Keratinocyte (primary cell): ENCODE measurements at regions not wholly inside any gene's neighbourhood (a gene's known extent, or its start where the extent isn't known, plus 50 kb on each side); places are given as distances from the start of the nearest gene placed in this dataset.

ENCODE experiments used
- DNase-seq: peaks from one replicate; pipeline ENCODE4 v3.0.0-alpha.2; 2011; ENCODE audit warnings: low read depth, missing footprints, low spot score
- FAIRE-seq: peaks from 2 replicates; lab custom pipeline; 2011; peaks lifted over from hg19 to GRCh38; lab: Jason Lieb, UNC
- H2AFZ ChIP-seq: 2 replicates; pipeline ENCODE4 v1.6.0; 2012; ENCODE audit warnings: low read length, control low read depth, inconsistent platforms; ENCODE audit not compliant: control insufficient read depth
- H3K27ac ChIP-seq: 2 replicates; pipeline ENCODE4 v1.5.1; 2011; ENCODE audit warnings: low read length; ENCODE audit not compliant: control insufficient read depth, insufficient read depth
- H3K27me3 ChIP-seq: 3 replicates; pipeline ENCODE4 v1.6.0; 2011; ENCODE audit warnings: low read length; ENCODE audit not compliant: control insufficient read depth, insufficient read depth; ENCODE audit errors: extremely low read depth
- H3K36me3 ChIP-seq, 2 experiments: 2 replicates in 1 of 2; 3 replicates in 1 of 2; pipeline ENCODE4 v1.5.1; 2011; ENCODE audit warnings: low read length in 2 of 2, mild to moderate bottlenecking in 1 of 2; ENCODE audit not compliant: control insufficient read depth in 2 of 2, insufficient read depth in 2 of 2; ENCODE audit errors: extremely low read depth in 1 of 2
- H3K4me1 ChIP-seq: 3 replicates; pipeline ENCODE4 v1.5.1; 2011; ENCODE audit warnings: low read length; ENCODE audit not compliant: control insufficient read depth, insufficient read depth; ENCODE audit errors: extremely low read depth
- H3K4me2 ChIP-seq: 3 replicates; pipeline ENCODE4 v1.6.0; 2011; ENCODE audit warnings: low read depth, low read length; ENCODE audit not compliant: control insufficient read depth, insufficient read depth; ENCODE audit errors: extremely low read depth
- H3K4me3 ChIP-seq, 3 experiments: fragments of 200-600 bp in 1 of 3; sonication (generic) in 1 of 3; 2 replicates in 2 of 3; 3 replicates in 1 of 3; pipeline ENCODE4 v1.5.1; 2011 to 2016; ENCODE audit warnings: low read length in 3 of 3, mild to moderate bottlenecking in 3 of 3, control low read depth in 2 of 3, inconsistent platforms in 1 of 3, low read depth in 1 of 3, mixed read lengths in 1 of 3, mixed run types in 1 of 3, moderate library complexity in 1 of 3; ENCODE audit not compliant: control insufficient read depth in 2 of 3, insufficient read depth in 2 of 3; ENCODE audit errors: extremely low read depth in 1 of 3
- H3K79me2 ChIP-seq: 2 replicates; pipeline ENCODE4 v1.6.0; 2012; ENCODE audit warnings: low read length; ENCODE audit not compliant: control insufficient read depth, insufficient read depth
- H3K9ac ChIP-seq: 3 replicates; pipeline ENCODE4 v1.6.0; 2011; ENCODE audit warnings: low read length; ENCODE audit not compliant: control insufficient read depth, insufficient read depth; ENCODE audit errors: extremely low read depth
- H3K9me1 ChIP-seq: 3 replicates; pipeline ENCODE4 v1.6.0; 2011; ENCODE audit warnings: low read length; ENCODE audit not compliant: control insufficient read depth, insufficient read depth; ENCODE audit errors: extremely low read depth
- H3K9me3 ChIP-seq: 2 replicates; pipeline ENCODE4 v1.5.1; 2012; ENCODE audit warnings: low read depth, low read length; ENCODE audit not compliant: control insufficient read depth
- H4K20me1 ChIP-seq: 3 replicates; pipeline ENCODE4 v1.6.0; 2011; ENCODE audit warnings: low read length; ENCODE audit not compliant: control insufficient read depth, insufficient read depth; ENCODE audit errors: extremely low read depth
- CTCF ChIP-seq, 3 experiments: IDR thresholded peaks in 1 of 3; conservative IDR thresholded peaks in 1 of 3; optimal IDR thresholded peaks in 1 of 3; 2 replicates in 2 of 3; 3 replicates in 1 of 3; pipeline versions ENCODE3 to v1.5.1; 2011; ENCODE audit warnings: low read length in 3 of 3, mild to moderate bottlenecking in 3 of 3, moderate library complexity in 2 of 3, control low read depth in 1 of 3, inconsistent platforms in 1 of 3; ENCODE audit not compliant: insufficient read depth in 2 of 3; ENCODE audit errors: extremely low read depth in 1 of 3
- EZH2 ChIP-seq: IDR thresholded peaks from one replicate; pipeline ENCODE4 v1.6.1; 2012; ENCODE audit warnings: inconsistent platforms, mild to moderate bottlenecking, low read length, moderate library complexity
- dilution Hi-C: fragments of 300-500 bp; cut with MboI; formaldehyde crosslinking; loops from one replicate; pipeline ENCODE4 v1.7.0; 2020; ENCODE audit warnings: low sequenced_read_pairs; ENCODE audit not compliant: extremely low pct_ligation_motif_present

- H3K9ac ChIP-seq: no peak overlapping the region
- H3K9me1 ChIP-seq: no peaks in the 10 kb centered on the region
- no peaks in the 10 kb centered on the region for H4K20me1 ChIP-seq
- DNase-seq: no peak
- no peaks in the 10 kb centered on the region for H3K79me2 ChIP-seq
- H3K27ac ChIP-seq: no peak overlapping the region
- no peak overlapping the region for H2AFZ ChIP-seq
- FAIRE-seq: no peak
- peaks cover 4% of the 10 kb centered on the region for H3K4me1 ChIP-seq
- H3K9me3 ChIP-seq: no peaks in the 10 kb centered on the region
- H3K4me3 ChIP-seq: no peak overlapping the region
- dilution Hi-C loops: no loop called here
- no peak for TF ChIP-seq CTCF (optimal IDR thresholded peaks at IDR 0.05 in 1 of 3, IDR thresholded peaks at IDR 0.05 in 1 of 3, conservative IDR thresholded peaks at IDR 0.05 in 1 of 3; ENCODE audit: extremely low read depth in 1 of 3, insufficient read depth in 2 of 3, low read length in 3 of 3)
- H3K36me3 ChIP-seq: no peaks in the 10 kb centered on the region
- no peak overlapping the region for H3K4me2 ChIP-seq
- H3K27me3 ChIP-seq: no peaks in the 10 kb centered on the region
These were observed 437.0 kb downstream of the DYNC2H1 start for GRCh38 chr11:103546236-103546635.

DNA sequence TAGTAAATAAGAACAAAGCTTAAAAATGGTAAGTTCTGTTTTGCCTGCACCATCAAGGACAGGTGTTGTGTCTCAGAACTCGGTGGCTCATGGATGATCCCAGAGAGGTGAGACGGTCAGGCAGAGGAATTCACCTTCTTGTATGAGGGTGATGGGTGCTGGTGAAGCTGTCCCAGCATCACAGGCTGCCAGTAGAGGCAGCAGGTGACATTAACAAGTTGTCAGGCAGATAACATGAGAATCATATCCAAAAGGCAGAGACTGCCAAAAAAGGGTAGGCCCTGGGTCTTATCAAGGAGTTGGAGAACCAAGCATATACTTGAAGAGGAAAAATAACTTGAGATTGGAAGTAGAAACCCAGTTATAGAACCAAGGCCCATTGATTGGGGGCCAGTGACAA, 437.8 kb downstream of the DYNC2H1 start:
- Histone ChIP-seq H3K9me1 (no peaks in the 10 kb centered on the region), H2AFZ (no peak overlapping the region), H3K27me3 (no peaks in the 10 kb centered on the region), H3K4me2 (no peak overlapping the region), H3K4me3 (no peak overlapping the region), H3K4me1 (no peaks in the 10 kb centered on the region), H3K9me3 (no peaks in the 10 kb centered on the region), H4K20me1 (no peaks in the 10 kb centered on the region), H3K79me2 (no peaks in the 10 kb centered on the region), H3K36me3 (no peaks in the 10 kb centered on the region), H3K27ac (no peak overlapping the region), H3K9ac (no peak overlapping the region)
- FAIRE-seq (no peak), DNase-seq (no peak)
- TF ChIP-seq CTCF (optimal IDR thresholded peaks at IDR 0.05 in 1 of 3, IDR thresholded peaks at IDR 0.05 in 1 of 3, conservative IDR thresholded peaks at IDR 0.05 in 1 of 3; ENCODE audit: extremely low read depth in 1 of 3, insufficient read depth in 2 of 3, low read length in 3 of 3): no peak
- no peak for TF ChIP-seq EZH2
- dilution Hi-C loops: no loop called here
